Spleen (tissue), 7 donors: ENCODE measurements at regions not wholly inside any gene's neighbourhood (a gene's known extent, or its start where the extent isn't known, plus 50 kb on each side); places are given as distances from the start of the nearest gene placed in this dataset.

Experiments
- CTCF ChIP-seq, 11 experiments: fragments of 200-600 bp in 7 of 11; fragments of 450-650 bp in 4 of 11; sonication (generic) in 4 of 11; IDR thresholded peaks in 8 of 11; conservative IDR thresholded peaks in 3 of 11; 1 replicate in 7 of 11; 2 replicates in 4 of 11; pipeline versions ENCODE4 v1.4.0 to v1.8.0; 2016 to 2021; ENCODE audit warnings: antibody characterized with exemption in 11 of 11, inconsistent platforms in 4 of 11, mild to moderate bottlenecking in 1 of 11
- POLR2A ChIP-seq, 3 donors: fragments of 450-650 bp; IDR thresholded peaks; one replicate each; pipeline ENCODE4 v1.5.1; 2017; ENCODE audit warnings: antibody characterized with exemption in 3 of 3, mild to moderate bottlenecking in 1 of 3
- POLR2AphosphoS5 ChIP-seq, 3 donors: sonication (generic); formaldehyde crosslinking; IDR thresholded peaks; one replicate each; pipeline ENCODE4 v1.5.1; 2017; ENCODE audit warnings: antibody characterized with exemption in 3 of 3
- donor health status: DM: no; HTN: no; CAD: no; lungs with moderate emphysema.
- donor health status: DM: no; HTN: no; CAD: no.
- donor health status: DM: no; HTN: no; CAD: no.

GRCh38 chr10:81026591-81026990 lies 488.9 kb downstream of the SH2D4B start:
- TF ChIP-seq POLR2AphosphoS5 (IDR thresholded peaks at IDR 0.05) (no peak), CTCF (IDR thresholded peaks at IDR 0.05 in 8 of 11, conservative IDR thresholded peaks at IDR 0.05 in 3 of 11) (no peak), POLR2A (IDR thresholded peaks at IDR 0.05) (no peak)
